H9 (cell line): ENCODE measurements at regions not wholly inside any gene's neighbourhood (a gene's known extent, or its start where the extent isn't known, plus 50 kb on each side); places are given as distances from the start of the nearest gene placed in this dataset.

Source experiments
- DNase-seq: peaks from one replicate; pipeline ENCODE4 v3.0.0-alpha.2; 2017
- H2AFZ ChIP-seq: one replicate; pipeline ENCODE4 v1.6.1; 2013; ENCODE audit warnings: mild to moderate bottlenecking, low read length, control low read depth, moderate library complexity
- H2AK5ac ChIP-seq: 2 replicates; pipeline ENCODE4 v1.6.1; 2013; ENCODE audit warnings: low read length, control low read depth, mixed read lengths; ENCODE audit not compliant: insufficient read length
- H2BK120ac ChIP-seq: one replicate; pipeline ENCODE4 v1.6.1; 2013; ENCODE audit warnings: low read depth, mild to moderate bottlenecking, low read length, control low read depth, inconsistent platforms; ENCODE audit not compliant: poor library complexity, severe bottlenecking
- H2BK12ac ChIP-seq: 2 replicates; pipeline ENCODE4 v1.6.1; 2013; ENCODE audit warnings: low read length, control low read depth, mixed read lengths, low read depth; ENCODE audit not compliant: insufficient read length
- H2BK15ac ChIP-seq: 2 replicates; pipeline ENCODE4 v1.6.1; 2013; ENCODE audit warnings: low read depth, low read length, control low read depth
- H2BK20ac ChIP-seq: one replicate; pipeline ENCODE4 v1.6.1; 2013; ENCODE audit warnings: low read depth, mild to moderate bottlenecking, low read length, control low read depth, inconsistent platforms; ENCODE audit not compliant: poor library complexity, severe bottlenecking
- H2BK5ac ChIP-seq: 2 replicates; pipeline ENCODE4 v1.6.1; 2013; ENCODE audit warnings: low read length, control low read depth, mixed read lengths; ENCODE audit not compliant: insufficient read length
- H3K14ac ChIP-seq: 2 replicates; pipeline ENCODE4 v1.6.1; 2013; ENCODE audit warnings: low read length, control low read depth; ENCODE audit not compliant: insufficient read depth
- H3K18ac ChIP-seq: 2 replicates; pipeline ENCODE4 v1.6.1; 2013; ENCODE audit warnings: low read depth, mild to moderate bottlenecking, mixed read lengths, low read length, control low read depth; ENCODE audit not compliant: insufficient read length
- H3K23ac ChIP-seq: 2 replicates; pipeline ENCODE4 v1.6.1; 2013; ENCODE audit warnings: low read length, control low read depth, mixed read lengths, low read depth; ENCODE audit not compliant: insufficient read length
- H3K23me2 ChIP-seq: 2 replicates; pipeline ENCODE4 v1.6.1; 2013; ENCODE audit warnings: low read depth, mild to moderate bottlenecking, mixed read lengths, low read length, control low read depth; ENCODE audit not compliant: insufficient read length, poor library complexity, severe bottlenecking
- H3K27ac ChIP-seq: 2 replicates; pipeline ENCODE4 v1.5.1; 2013; ENCODE audit warnings: low read length, control low read depth, mixed read lengths, low read depth; ENCODE audit not compliant: insufficient read length
- H3K27me3 ChIP-seq: 2 replicates; pipeline ENCODE4 v1.6.1; 2013; ENCODE audit warnings: low read length, control low read depth, inconsistent platforms; ENCODE audit not compliant: insufficient read depth
- H3K4ac ChIP-seq: 2 replicates; pipeline ENCODE4 v1.6.1; 2013; ENCODE audit warnings: low read depth, mild to moderate bottlenecking, control low read depth, inconsistent platforms, low read length, moderate library complexity
- H3K4me1 ChIP-seq: 2 replicates; pipeline ENCODE4 v1.6.1; 2013; ENCODE audit warnings: low read length, control low read depth, inconsistent platforms; ENCODE audit not compliant: insufficient read depth
- H3K4me2 ChIP-seq: 2 replicates; pipeline ENCODE4 v1.6.1; 2013; ENCODE audit warnings: low read length, control low read depth, mixed read lengths; ENCODE audit not compliant: insufficient read length, insufficient read depth
- H3K56ac ChIP-seq: 2 replicates; pipeline ENCODE4 v1.6.1; 2013; ENCODE audit warnings: low read depth, mild to moderate bottlenecking, mixed read lengths, low read length, control low read depth; ENCODE audit not compliant: insufficient read length
- H3K79me1 ChIP-seq: 2 replicates; pipeline ENCODE4 v1.6.1; 2013; ENCODE audit warnings: low read depth, mild to moderate bottlenecking, moderate library complexity, low read length, control low read depth, inconsistent platforms; ENCODE audit not compliant: insufficient read depth, poor library complexity, severe bottlenecking
- H3K79me2 ChIP-seq: 2 replicates; pipeline ENCODE4 v1.6.1; 2013; ENCODE audit warnings: low read length, control low read depth, inconsistent platforms; ENCODE audit not compliant: insufficient read depth
- H3K9ac ChIP-seq: 2 replicates; pipeline ENCODE4 v1.6.1; 2013; ENCODE audit warnings: low read length, control low read depth, mixed read lengths; ENCODE audit not compliant: insufficient read length; ENCODE audit errors: extremely low read depth
- H3K9me3 ChIP-seq: one replicate; pipeline ENCODE4 v1.6.1; 2013; ENCODE audit warnings: low read depth, low read length, inconsistent platforms; ENCODE audit not compliant: control insufficient read depth
- H3T11ph ChIP-seq: one replicate; pipeline ENCODE4 v1.6.1; 2013; ENCODE audit warnings: mild to moderate bottlenecking, low read length, control low read depth, inconsistent platforms
- H4K20me1 ChIP-seq: one replicate; pipeline ENCODE4 v1.6.1; 2013; ENCODE audit not compliant: control insufficient read depth, insufficient read length, insufficient read depth
- H4K5ac ChIP-seq: 2 replicates; pipeline ENCODE4 v1.6.1; 2013; ENCODE audit warnings: low read depth, mild to moderate bottlenecking, mixed read lengths, low read length, control low read depth; ENCODE audit not compliant: insufficient read length
- H4K8ac ChIP-seq: replicated peaks from 2 replicates; pipeline ENCODE4 v1.6.1; 2013; ENCODE audit warnings: low read length, control low read depth, mixed read lengths, low read depth; ENCODE audit not compliant: insufficient read length
- H4K91ac ChIP-seq: 2 replicates; pipeline ENCODE4 v1.6.1; 2013; ENCODE audit warnings: low read depth, mild to moderate bottlenecking, moderate library complexity, mixed read lengths, low read length, control low read depth; ENCODE audit not compliant: insufficient read length
- H3K27ac Mint-ChIP-seq, 3 experiments: 2 replicates in 2 of 3; 3 replicates in 1 of 3; pipeline ENCODE4 v1.8.0; 2020 to 2021; ENCODE audit warnings: mixed read lengths in 3 of 3, mild to moderate bottlenecking in 1 of 3, moderate library complexity in 1 of 3
- H3K27me3 Mint-ChIP-seq: 2 replicates; pipeline ENCODE4 v1.8.0; 2021; ENCODE audit warnings: low read depth, mild to moderate bottlenecking, moderate library complexity, mixed read lengths
- H3K36me3 Mint-ChIP-seq, 3 experiments: 2 replicates in 2 of 3; 3 replicates in 1 of 3; pipeline ENCODE4 v1.8.0; 2020 to 2021; ENCODE audit warnings: low read depth in 3 of 3, mixed read lengths in 3 of 3; ENCODE audit not compliant: insufficient read depth in 1 of 3
- H3K4me1 Mint-ChIP-seq, 2 experiments: 2 replicates each; pipeline ENCODE4 v1.8.0; 2020; ENCODE audit warnings: mixed read lengths in 2 of 2
- H3K4me3 Mint-ChIP-seq, 2 experiments: 2 replicates in 1 of 2; 3 replicates in 1 of 2; pipeline ENCODE4 v1.8.0; 2020 to 2021; ENCODE audit warnings: mild to moderate bottlenecking in 2 of 2, mixed read lengths in 2 of 2, moderate library complexity in 1 of 2
- H3K9me3 Mint-ChIP-seq, 2 experiments: 2 replicates in 1 of 2; 3 replicates in 1 of 2; pipeline ENCODE4 v1.8.0; 2020; ENCODE audit warnings: mild to moderate bottlenecking in 2 of 2, mixed read lengths in 2 of 2, moderate library complexity in 1 of 2
- CTCF ChIP-seq: fragments of 200-600 bp; sonication (generic); conservative IDR thresholded peaks from 3 replicates; pipeline ENCODE4 v1.8.0; 2021; ENCODE audit warnings: antibody characterized with exemption, mild to moderate bottlenecking
- WGBS: extraction: QIAGEN DNeasy Blood & Tissue Kit; methylation state at CpG from one replicate; pipeline ENCODE4 v1.1.7; 2013; ENCODE audit warnings: missing lambda C conversion rate, low lambda C conversion rate, mixed read lengths; ENCODE audit not compliant: insufficient read length; ENCODE audit errors: extremely low coverage; 5-methylcytosine and 5-hydroxymethylcytosine counted together

GRCh38 chr6:156617941-156618340 lies 159.2 kb upstream of the ARID1B start:
- Mint-ChIP-seq H3K36me3 (peaks cover 10 to 19% (median 18%) of the 10 kb centered on the region in 3 experiments), H3K9me3 (peaks cover 17 to 22% of the 10 kb centered on the region in 2 experiments), H3K27me3 (no peaks in the 10 kb centered on the region), H3K27ac (no peak overlapping the region; a peak in 1 of 7 replicates), H3K4me1 (peaks cover 12 to 17% of the 10 kb centered on the region in 2 experiments; a peak in 3 of 4 replicates), H3K4me3 (no peak overlapping the region)
- H2BK12ac ChIP-seq = no peak overlapping the region
- no peak overlapping the region for H3K23ac ChIP-seq
- H3K9ac ChIP-seq = no peak overlapping the region
- H3K18ac ChIP-seq = no peak overlapping the region
- H3K79me2 ChIP-seq = no peaks in the 10 kb centered on the region
- no peaks in the 10 kb centered on the region for H3K4me1 ChIP-seq
- no peak for DNase-seq
- H2BK20ac ChIP-seq = no peak overlapping the region
- H2AK5ac ChIP-seq = no peak overlapping the region
- no peak overlapping the region for H2BK120ac ChIP-seq
- TF ChIP-seq CTCF = no peak
- H3K56ac ChIP-seq = no peak overlapping the region
- WGBS = no CpG with 5 or more reads among the region's 3 CpGs
- no peaks in the 10 kb centered on the region for H3K27me3 ChIP-seq
- no peak overlapping the region for H3K14ac ChIP-seq
- H4K91ac ChIP-seq = no peak overlapping the region
- no peak overlapping the region for H3K4me2 ChIP-seq
- no peak overlapping the region for H4K8ac ChIP-seq
- H3K27ac ChIP-seq = no peak overlapping the region
- H3K4ac ChIP-seq = no peak overlapping the region
- H2BK15ac ChIP-seq = no peak overlapping the region
- H3K23me2 ChIP-seq = no peaks in the 10 kb centered on the region
- H3K9me3 ChIP-seq = no peaks in the 10 kb centered on the region
- no peaks in the 10 kb centered on the region for H3K79me1 ChIP-seq
- no peak overlapping the region for H2AFZ ChIP-seq
- H4K20me1 ChIP-seq = no peaks in the 10 kb centered on the region
- no peak overlapping the region for H3T11ph ChIP-seq
- H2BK5ac ChIP-seq = no peak overlapping the region
- H4K5ac ChIP-seq = no peak overlapping the region
